Loucy (cell line): ENCODE measurements at regions not wholly inside any gene's neighbourhood (a gene's known extent, or its start where the extent isn't known, plus 50 kb on each side); places are given as distances from the start of the nearest gene placed in this dataset.

Experiments
- H2AFZ ChIP-seq: fragments of 200-600 bp; sonication (generic); 2 replicates; pipeline ENCODE4 v1.6.0; 2016; ENCODE audit warnings: antibody characterized with exemption, mild to moderate bottlenecking, low read length, moderate library complexity
- H3F3A ChIP-seq: fragments of 200-600 bp; 2 replicates; pipeline ENCODE4 v1.6.0; 2016; ENCODE audit warnings: antibody characterized with exemption, low read depth, mild to moderate bottlenecking
- H3K27me3 ChIP-seq: fragments of 200-600 bp; sonication (generic); 2 replicates; pipeline ENCODE4 v1.6.1; 2014; ENCODE audit warnings: low read length, mild to moderate bottlenecking; ENCODE audit not compliant: insufficient read depth, poor library complexity, severe bottlenecking
- H3K36me3 ChIP-seq: fragments of 200-600 bp; sonication (generic); 2 replicates; pipeline ENCODE4 v1.6.1; 2016; ENCODE audit warnings: low read length; ENCODE audit not compliant: insufficient read depth
- H3K4me1 ChIP-seq: fragments of 200-600 bp; sonication (generic); 2 replicates; pipeline ENCODE4 v1.5.1; 2014; ENCODE audit warnings: low read length, mild to moderate bottlenecking; ENCODE audit not compliant: insufficient read depth, poor library complexity, severe bottlenecking
- H3K4me2 ChIP-seq: fragments of 200-600 bp; sonication (generic); 2 replicates; pipeline ENCODE4 v1.6.0; 2014; ENCODE audit warnings: antibody characterized with exemption, low read length, low read depth, mild to moderate bottlenecking; ENCODE audit not compliant: poor library complexity, severe bottlenecking
- H3K4me3 ChIP-seq: fragments of 200-600 bp; sonication (generic); 2 replicates; pipeline ENCODE4 v1.5.1; 2014; ENCODE audit warnings: low read length, mild to moderate bottlenecking, mixed read lengths; ENCODE audit not compliant: poor library complexity, severe bottlenecking
- H3K79me2 ChIP-seq: fragments of 200-600 bp; sonication (generic); 2 replicates; pipeline ENCODE4 v1.6.1; 2014; ENCODE audit warnings: low read length; ENCODE audit not compliant: insufficient read depth
- H3K9ac ChIP-seq: fragments of 200-600 bp; sonication (generic); 2 replicates; pipeline ENCODE4 v1.6.0; 2014; ENCODE audit warnings: mild to moderate bottlenecking, low read depth, low read length, moderate library complexity; ENCODE audit not compliant: poor library complexity, severe bottlenecking
- H3K9me2 ChIP-seq: fragments of 200-600 bp; sonication (generic); replicated peaks from 2 replicates; pipeline ENCODE4 v1.6.1; 2016; ENCODE audit warnings: low read depth, low read length, mixed read lengths
- H3K9me3 ChIP-seq: fragments of 200-600 bp; sonication (generic); 2 replicates; pipeline ENCODE4 v1.6.1; 2014; ENCODE audit warnings: mild to moderate bottlenecking, antibody characterized with exemption, low read length, low read depth; ENCODE audit not compliant: insufficient read depth
- H4K20me1 ChIP-seq: fragments of 200-600 bp; sonication (generic); 2 replicates; pipeline ENCODE4 v1.6.0; 2014; ENCODE audit warnings: antibody characterized with exemption, low read length, mild to moderate bottlenecking; ENCODE audit not compliant: insufficient read depth, poor library complexity, severe bottlenecking
- EZH2phosphoT487 ChIP-seq: fragments of 200-600 bp; IDR thresholded peaks from 2 replicates; pipeline ENCODE4 v1.6.1; 2018; ENCODE audit warnings: antibody characterized with exemption, mild to moderate bottlenecking, moderate library complexity, borderline replicate concordance
- TF ChIP-seq, protein P1 (sequence below): fragments of 200-600 bp; sonication (generic); conservative IDR thresholded peaks from 2 replicates; pipeline ENCODE4 v1.5.1; 2014; ENCODE audit warnings: mild to moderate bottlenecking, antibody characterized with exemption, low read length

DNA sequence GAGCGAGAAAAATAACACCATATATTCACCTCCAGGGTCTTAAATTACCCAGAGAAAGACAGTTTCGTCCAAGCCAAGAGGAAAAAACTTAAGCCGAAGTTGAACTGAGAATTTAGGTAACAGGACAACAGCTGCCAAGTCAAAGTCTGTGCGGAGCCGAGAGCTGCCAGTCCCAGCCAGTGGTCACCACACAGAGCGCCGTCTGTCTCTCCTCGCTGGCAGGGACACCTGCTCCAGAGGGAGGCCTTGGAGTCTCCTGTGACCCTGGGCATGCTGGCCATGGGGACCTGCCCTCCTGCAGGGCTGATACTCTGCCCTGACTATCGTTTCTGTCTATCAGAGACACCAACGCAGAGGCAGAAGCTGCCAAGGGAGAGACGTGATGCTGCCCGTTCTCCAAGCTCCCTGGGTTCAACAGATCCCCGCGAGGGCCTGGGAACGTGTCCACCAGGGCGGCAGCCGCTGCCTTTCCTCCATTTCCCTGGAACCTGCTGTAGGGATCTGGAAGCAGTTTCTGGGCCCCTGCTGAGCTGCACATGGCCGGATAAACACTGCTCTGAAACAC is 341.3 kb downstream of the SMOC2 start:
- Histone ChIP-seq H3K4me3 (no peak overlapping the region), H4K20me1 (no peaks in the 10 kb centered on the region), H3K9me3 (peaks cover 12% of the 10 kb centered on the region; the same call in 1 of the 2 replicates), H3K4me2 (no peak overlapping the region), H3K9ac (no peak overlapping the region), H2AFZ (no peak overlapping the region), H3F3A (no peaks in the 10 kb centered on the region), H3K79me2 (no peaks in the 10 kb centered on the region), H3K4me1 (no peaks in the 10 kb centered on the region), H3K36me3 (no peaks in the 10 kb centered on the region), H3K27me3 (no peaks in the 10 kb centered on the region), H3K9me2 (no peaks in the 10 kb centered on the region)
- TF ChIP-seq, protein P1, sequence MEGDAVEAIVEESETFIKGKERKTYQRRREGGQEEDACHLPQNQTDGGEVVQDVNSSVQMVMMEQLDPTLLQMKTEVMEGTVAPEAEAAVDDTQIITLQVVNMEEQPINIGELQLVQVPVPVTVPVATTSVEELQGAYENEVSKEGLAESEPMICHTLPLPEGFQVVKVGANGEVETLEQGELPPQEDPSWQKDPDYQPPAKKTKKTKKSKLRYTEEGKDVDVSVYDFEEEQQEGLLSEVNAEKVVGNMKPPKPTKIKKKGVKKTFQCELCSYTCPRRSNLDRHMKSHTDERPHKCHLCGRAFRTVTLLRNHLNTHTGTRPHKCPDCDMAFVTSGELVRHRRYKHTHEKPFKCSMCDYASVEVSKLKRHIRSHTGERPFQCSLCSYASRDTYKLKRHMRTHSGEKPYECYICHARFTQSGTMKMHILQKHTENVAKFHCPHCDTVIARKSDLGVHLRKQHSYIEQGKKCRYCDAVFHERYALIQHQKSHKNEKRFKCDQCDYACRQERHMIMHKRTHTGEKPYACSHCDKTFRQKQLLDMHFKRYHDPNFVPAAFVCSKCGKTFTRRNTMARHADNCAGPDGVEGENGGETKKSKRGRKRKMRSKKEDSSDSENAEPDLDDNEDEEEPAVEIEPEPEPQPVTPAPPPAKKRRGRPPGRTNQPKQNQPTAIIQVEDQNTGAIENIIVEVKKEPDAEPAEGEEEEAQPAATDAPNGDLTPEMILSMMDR = no peak
- no peak for TF ChIP-seq EZH2phosphoT487

GRCh38 chr6:168778201-168778600 is 337.2 kb downstream of the SMOC2 start:
- H3K27me3 ChIP-seq = no peaks in the 10 kb centered on the region
- no peaks in the 10 kb centered on the region for H3K9me2 ChIP-seq
- H2AFZ ChIP-seq = no peak overlapping the region
- H4K20me1 ChIP-seq = no peaks in the 10 kb centered on the region
- H3K9ac ChIP-seq = no peak overlapping the region
- no peak overlapping the region for H3K4me3 ChIP-seq
- H3K4me1 ChIP-seq = no peaks in the 10 kb centered on the region
- TF ChIP-seq, protein P1 = no peak
- no peak for TF ChIP-seq EZH2phosphoT487
- no peaks in the 10 kb centered on the region for H3K79me2 ChIP-seq
- no peak overlapping the region for H3K4me2 ChIP-seq
- no peaks in the 10 kb centered on the region for H3F3A ChIP-seq
- no peaks in the 10 kb centered on the region for H3K36me3 ChIP-seq
- peaks cover 8% of the 10 kb centered on the region; the same call in 1 of the 2 replicates for H3K9me3 ChIP-seq

- Histone ChIP-seq H3K9ac (no peak overlapping the region), H3K36me3 (no peaks in the 10 kb centered on the region), H3K4me2 (no peak overlapping the region), H3F3A (no peaks in the 10 kb centered on the region), H3K79me2 (no peaks in the 10 kb centered on the region), H4K20me1 (no peaks in the 10 kb centered on the region), H3K27me3 (no peaks in the 10 kb centered on the region), H3K9me2 (no peaks in the 10 kb centered on the region), H3K9me3 (peaks cover 9% of the 10 kb centered on the region; the same call in 1 of the 2 replicates), H2AFZ (no peak overlapping the region), H3K4me1 (no peaks in the 10 kb centered on the region), H3K4me3 (no peak overlapping the region)
- TF ChIP-seq EZH2phosphoT487 = no peak
- TF ChIP-seq, protein P1 = no peak
These were observed 333.4 kb downstream of the SMOC2 start for GRCh38 chr6:168774381-168774780.
